Smooth muscle cell (in vitro differentiated cells): ENCODE measurements at regions not wholly inside any gene's neighbourhood (a gene's known extent, or its start where the extent isn't known, plus 50 kb on each side); places are given as distances from the start of the nearest gene placed in this dataset.

Experiments used
- DNase-seq: peaks from one replicate; lab custom pipeline; 2025; ENCODE audit not compliant: unreplicated experiment; lab: John Stamatoyannopoulos, UW
- H2AFZ ChIP-seq: fragments of 200-600 bp; sonication (generic); 2 replicates; pipeline ENCODE4 v1.6.0; 2016; ENCODE audit warnings: antibody characterized with exemption, low read depth, mild to moderate bottlenecking
- H3F3A ChIP-seq: fragments of 200-600 bp; sonication (generic); 2 replicates; pipeline ENCODE4 v1.6.0; 2017; ENCODE audit warnings: antibody characterized with exemption, low read depth
- H3K27ac ChIP-seq: fragments of 200-600 bp; sonication (generic); 2 replicates; pipeline ENCODE4 v1.5.1; 2016; ENCODE audit warnings: low read depth, mild to moderate bottlenecking
- H3K27me3 ChIP-seq: fragments of 200-600 bp; sonication (generic); 2 replicates; pipeline ENCODE4 v1.6.1; 2016; ENCODE audit warnings: low read depth, mild to moderate bottlenecking
- H3K36me3 ChIP-seq: fragments of 200-600 bp; sonication (generic); 2 replicates; pipeline ENCODE4 v1.5.1; 2016; ENCODE audit warnings: low read depth
- H3K4me1 ChIP-seq: fragments of 200-600 bp; sonication (generic); 2 replicates; pipeline ENCODE4 v1.5.1; 2016; ENCODE audit warnings: low read depth
- H3K4me2 ChIP-seq: fragments of 200-600 bp; sonication (generic); 2 replicates; pipeline ENCODE4 v1.6.0; 2016; ENCODE audit warnings: mild to moderate bottlenecking
- H3K4me3 ChIP-seq: fragments of 200-600 bp; sonication (generic); 2 replicates; pipeline ENCODE4 v1.5.1; 2016; ENCODE audit warnings: mild to moderate bottlenecking
- H3K79me2 ChIP-seq: fragments of 200-600 bp; sonication (generic); 2 replicates; pipeline ENCODE4 v1.6.0; 2016; ENCODE audit warnings: low read depth, mild to moderate bottlenecking
- H3K9ac ChIP-seq: fragments of 200-600 bp; sonication (generic); 2 replicates; pipeline ENCODE4 v1.6.0; 2016; ENCODE audit warnings: low read depth
- H3K9me3 ChIP-seq: fragments of 200-600 bp; sonication (generic); replicated peaks from 2 replicates; pipeline ENCODE4 v1.5.1; 2016; ENCODE audit warnings: low read depth
- H4K20me1 ChIP-seq: fragments of 200-600 bp; sonication (generic); 2 replicates; pipeline ENCODE4 v1.6.0; 2016; ENCODE audit warnings: low read depth
- WGBS: methylation state at CpG from one replicate; pipeline ENCODE4 v1.1.7; 2016; ENCODE audit warnings: low lambda C conversion rate; 5-methylcytosine and 5-hydroxymethylcytosine counted together
- TF ChIP-seq, protein P1 (sequence below): fragments of 200-600 bp; sonication (generic); IDR thresholded peaks from 2 replicates; pipeline ENCODE4 v1.5.1; 2017; ENCODE audit warnings: borderline replicate concordance, mild to moderate bottlenecking, antibody characterized with exemption; ENCODE audit not compliant: insufficient read depth, poor library complexity, severe bottlenecking

DNA sequence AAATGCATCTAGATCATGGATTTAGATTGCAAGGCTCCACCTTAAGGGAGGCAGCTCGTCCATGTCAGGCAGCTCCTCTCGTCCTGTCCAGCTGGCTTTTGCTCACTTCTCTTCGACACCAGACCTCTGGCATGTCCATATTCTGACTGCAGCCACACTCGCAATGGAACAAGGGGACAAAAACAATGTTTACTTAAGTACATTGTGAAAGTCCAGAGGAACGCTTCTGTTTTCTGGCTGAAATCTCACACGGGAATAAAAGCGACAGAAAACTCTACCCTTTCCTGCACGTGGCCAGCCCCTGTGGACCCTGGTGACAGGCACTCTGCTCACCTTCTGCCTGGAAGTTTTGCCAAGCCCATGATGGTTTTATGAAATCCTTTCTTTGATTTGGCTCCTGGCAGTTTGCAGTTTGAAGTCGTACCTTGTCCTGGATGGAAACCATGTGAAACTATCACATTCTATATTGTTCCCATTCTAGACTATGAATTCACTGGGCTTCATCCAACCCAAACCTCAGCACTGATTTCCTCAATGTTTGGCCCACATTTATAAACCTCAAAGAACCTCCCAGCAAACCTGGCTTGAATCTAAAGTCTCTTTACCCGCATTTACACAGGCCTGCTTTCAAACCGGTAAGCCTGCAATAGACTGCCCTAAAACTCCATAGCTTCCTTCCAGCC lies 134.3 kb upstream of the PIEZO2 start:
- 86% methylated on average over 11 of the region's 11 CpGs for WGBS

DNA sequence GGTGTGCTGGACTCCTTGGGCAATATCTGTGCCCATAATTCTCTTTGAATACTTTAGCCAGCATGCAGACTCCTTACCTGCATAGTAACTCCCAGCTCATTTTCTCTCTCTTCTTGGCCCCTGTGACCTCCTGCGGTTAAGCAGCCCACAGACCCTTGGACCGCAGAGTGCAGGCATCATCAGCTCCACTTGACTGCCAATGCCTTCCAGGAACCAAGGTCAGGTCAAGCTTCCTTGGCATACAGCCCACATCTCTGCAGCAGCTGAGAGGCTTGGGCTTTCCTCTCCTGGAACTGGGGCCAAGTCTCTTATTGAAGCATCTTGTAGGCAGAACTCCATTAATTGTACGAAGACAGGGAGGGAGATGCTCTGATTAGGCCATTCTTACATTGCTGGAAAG lies 130.1 kb upstream of the PIEZO2 start:
- H3K36me3 ChIP-seq, result no peaks in the 10 kb centered on the region
- no peaks in the 10 kb centered on the region for H3K4me1 ChIP-seq
- no peak overlapping the region for H3K9ac ChIP-seq
- no peak overlapping the region for H3K4me2 ChIP-seq
- H3K9me3 ChIP-seq, result no peaks in the 10 kb centered on the region
- H3K79me2 ChIP-seq, result no peaks in the 10 kb centered on the region
- H3K4me3 ChIP-seq, result no peak overlapping the region
- no peaks in the 10 kb centered on the region for H3K27me3 ChIP-seq
- no peaks in the 10 kb centered on the region for H3F3A ChIP-seq
- H4K20me1 ChIP-seq, result no peaks in the 10 kb centered on the region
- no peak overlapping the region for H2AFZ ChIP-seq
- no peak for DNase-seq
- TF ChIP-seq, protein P1, sequence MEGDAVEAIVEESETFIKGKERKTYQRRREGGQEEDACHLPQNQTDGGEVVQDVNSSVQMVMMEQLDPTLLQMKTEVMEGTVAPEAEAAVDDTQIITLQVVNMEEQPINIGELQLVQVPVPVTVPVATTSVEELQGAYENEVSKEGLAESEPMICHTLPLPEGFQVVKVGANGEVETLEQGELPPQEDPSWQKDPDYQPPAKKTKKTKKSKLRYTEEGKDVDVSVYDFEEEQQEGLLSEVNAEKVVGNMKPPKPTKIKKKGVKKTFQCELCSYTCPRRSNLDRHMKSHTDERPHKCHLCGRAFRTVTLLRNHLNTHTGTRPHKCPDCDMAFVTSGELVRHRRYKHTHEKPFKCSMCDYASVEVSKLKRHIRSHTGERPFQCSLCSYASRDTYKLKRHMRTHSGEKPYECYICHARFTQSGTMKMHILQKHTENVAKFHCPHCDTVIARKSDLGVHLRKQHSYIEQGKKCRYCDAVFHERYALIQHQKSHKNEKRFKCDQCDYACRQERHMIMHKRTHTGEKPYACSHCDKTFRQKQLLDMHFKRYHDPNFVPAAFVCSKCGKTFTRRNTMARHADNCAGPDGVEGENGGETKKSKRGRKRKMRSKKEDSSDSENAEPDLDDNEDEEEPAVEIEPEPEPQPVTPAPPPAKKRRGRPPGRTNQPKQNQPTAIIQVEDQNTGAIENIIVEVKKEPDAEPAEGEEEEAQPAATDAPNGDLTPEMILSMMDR, result no peak
- WGBS, result 92% methylated on average over 3 of the region's 3 CpGs
- no peak overlapping the region for H3K27ac ChIP-seq

More for the DNA sequence above, 134.3 kb upstream of the PIEZO2 start:
- Histone ChIP-seq H3K79me2 (no peaks in the 10 kb centered on the region), H3K36me3 (no peaks in the 10 kb centered on the region), H3K9ac (no peak overlapping the region), H3F3A (no peaks in the 10 kb centered on the region), H4K20me1 (no peaks in the 10 kb centered on the region), H3K4me1 (no peaks in the 10 kb centered on the region), H3K4me3 (no peak overlapping the region), H3K9me3 (no peaks in the 10 kb centered on the region), H3K4me2 (no peak overlapping the region), H2AFZ (no peak overlapping the region), H3K27ac (no peak overlapping the region), H3K27me3 (no peaks in the 10 kb centered on the region)
- no peak for DNase-seq
- TF ChIP-seq, protein P1, result no peak

DNA sequence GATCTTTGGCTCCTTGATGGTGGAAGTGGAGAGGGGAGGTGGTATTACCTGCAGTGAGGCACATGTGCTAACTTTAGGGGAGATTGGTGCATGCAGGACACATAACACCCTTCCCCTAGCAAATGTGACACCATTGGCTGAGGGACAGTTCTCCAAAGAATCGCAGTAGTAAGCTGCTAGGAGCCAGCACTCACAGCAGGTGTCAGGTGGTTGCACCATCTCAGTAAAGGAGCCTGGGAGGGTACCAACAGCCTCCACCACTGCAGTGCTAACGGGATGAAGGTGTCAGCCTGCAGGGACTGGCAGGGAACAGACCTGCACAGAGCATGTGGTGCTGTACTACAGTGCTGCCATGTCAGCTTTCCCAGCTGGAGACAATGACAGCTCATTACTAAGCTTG lies 127.3 kb upstream of the PIEZO2 start:
- TF ChIP-seq, protein P1, result no peak
- H3K36me3 ChIP-seq, result no peaks in the 10 kb centered on the region
- H3K9me3 ChIP-seq, result no peaks in the 10 kb centered on the region
- H3K4me1 ChIP-seq, result no peaks in the 10 kb centered on the region
- H3F3A ChIP-seq, result no peaks in the 10 kb centered on the region
- no peak overlapping the region for H3K4me3 ChIP-seq
- WGBS, result 84% methylated on average over 2 of the region's 2 CpGs
- H2AFZ ChIP-seq, result no peak overlapping the region
- no peak overlapping the region for H3K4me2 ChIP-seq
- no peak overlapping the region for H3K9ac ChIP-seq
- no peak for DNase-seq
- H3K79me2 ChIP-seq, result no peaks in the 10 kb centered on the region
- H4K20me1 ChIP-seq, result no peaks in the 10 kb centered on the region
- no peak overlapping the region for H3K27ac ChIP-seq
- no peaks in the 10 kb centered on the region for H3K27me3 ChIP-seq
